B cell (primary cell): ENCODE measurements at regions not wholly inside any gene's neighbourhood (a gene's known extent, or its start where the extent isn't known, plus 50 kb on each side); places are given as distances from the start of the nearest gene placed in this dataset.
"Not testable (repeated sequence)": the region's sequence is repeated elsewhere in the genome, so short reads cannot be mapped to it uniquely, and the experiment has no call there.

Source experiments
- ATAC-seq: fragments of 200-7000 bp; cut with Tn5 transposase; one replicate; pipeline ENCODE4 v1.10.0; 2021; ENCODE audit warnings: low read depth, mild to moderate bottlenecking, moderate number of reproducible peaks, moderate library complexity
- CTCF ChIA-PET: fragments of 350-600 bp; sonication (Branson Sonifier 250); formaldehyde crosslinking; loops from one replicate; lab custom pipeline; 2021; ENCODE audit warnings: antibody characterized with exemption, inconsistent platforms; lab: Charles Lee
- POLR2A ChIA-PET: fragments of 350-600 bp; sonication (Branson Sonifier 250); formaldehyde crosslinking; loops from one replicate; lab custom pipeline; 2021; ENCODE audit warnings: antibody characterized with exemption; lab: Charles Lee
- DNase-seq: peaks from one replicate; pipeline ENCODE4 v3.0.0; 2013
- H2AFZ ChIP-seq: 2 replicates; pipeline ENCODE4 v1.6.1; 2012; ENCODE audit warnings: mild to moderate bottlenecking, low read depth, low read length; ENCODE audit not compliant: insufficient read depth, poor library complexity, severe bottlenecking
- H3K27ac ChIP-seq, 2 donors: 1 replicate in 1 of 2; 2 replicates in 1 of 2; pipeline ENCODE4 v1.5.1; 2012 to 2013; ENCODE audit warnings: low read length in 2 of 2, mild to moderate bottlenecking in 2 of 2, moderate library complexity in 1 of 2
- H3K27me3 ChIP-seq, 4 experiments: fragments of 200-600 bp in 1 of 4; sonication (generic) in 1 of 4; replicated peaks in 1 of 4; 1 replicate in 2 of 4; 2 replicates in 2 of 4; pipeline versions ENCODE4 v1.6.1 to v1.7.0; 2013 to 2016; ENCODE audit warnings: low read length in 3 of 4, mild to moderate bottlenecking in 2 of 4, mixed read lengths in 1 of 4, moderate library complexity in 1 of 4; ENCODE audit not compliant: insufficient read depth in 4 of 4, control insufficient read depth in 3 of 4; ENCODE audit errors: control extremely low read depth in 1 of 4
- H3K36me3 ChIP-seq, 2 experiments: replicated peaks in 1 of 2; 1 replicate in 1 of 2; 2 replicates in 1 of 2; pipeline versions ENCODE4 v1.6.1 to v1.7.1; 2013; ENCODE audit warnings: low read length in 1 of 2; ENCODE audit not compliant: insufficient read depth in 2 of 2, control insufficient read depth in 1 of 2; ENCODE audit errors: control extremely low read depth in 1 of 2, extremely low read depth in 1 of 2
- H3K4me1 ChIP-seq, 2 donors: fragments of 200-600 bp in 1 of 2; sonication (generic) in 1 of 2; 1 replicate in 1 of 2; 2 replicates in 1 of 2; pipeline versions ENCODE4 v1.5.1 to v1.6.1; 2013 to 2017; ENCODE audit warnings: low read length in 2 of 2; ENCODE audit not compliant: control insufficient read depth in 2 of 2, insufficient read depth in 2 of 2
- H3K4me2 ChIP-seq: replicated peaks from 2 replicates; pipeline ENCODE3; 2012; ENCODE audit warnings: mild to moderate bottlenecking, low read depth, low read length; ENCODE audit not compliant: poor library complexity, severe bottlenecking
- H3K4me3 ChIP-seq, 5 experiments: fragments of 200-600 bp in 1 of 5; sonication (generic) in 1 of 5; 1 replicate in 3 of 5; 2 replicates in 2 of 5; pipeline versions ENCODE4 v1.5.1 to v1.7.0; 2011 to 2016; ENCODE audit warnings: low read length in 4 of 5, mild to moderate bottlenecking in 4 of 5, low read depth in 2 of 5, control low read depth in 1 of 5, moderate library complexity in 1 of 5; ENCODE audit not compliant: insufficient read depth in 1 of 5; ENCODE audit errors: control extremely low read depth in 1 of 5, extremely low read depth in 1 of 5
- H3K79me2 ChIP-seq: fragments of 200-600 bp; sonication (generic); one replicate; pipeline ENCODE4 v1.6.0; 2016; ENCODE audit warnings: low read length; ENCODE audit not compliant: control insufficient read depth, insufficient read depth
- H3K9ac ChIP-seq: fragments of 200-600 bp; sonication (generic); 2 replicates; pipeline ENCODE4 v1.6.1; 2017; ENCODE audit warnings: mild to moderate bottlenecking, low read length, moderate library complexity
- H3K9me3 ChIP-seq, 3 donors: one replicate each; pipeline versions ENCODE4 v1.6.1 to v1.7.1; 2013; ENCODE audit warnings: low read length in 2 of 3; ENCODE audit not compliant: control insufficient read depth in 2 of 3, insufficient read depth in 1 of 3; ENCODE audit errors: control extremely low read depth in 1 of 3
- H4K20me1 ChIP-seq: 2 replicates; pipeline ENCODE4 v1.6.0; 2012; ENCODE audit warnings: mild to moderate bottlenecking, low read length; ENCODE audit not compliant: insufficient read depth, control insufficient read depth, poor library complexity, severe bottlenecking
- H3K27ac Mint-ChIP-seq: one replicate; pipeline ENCODE4 v1.8.0; 2021; ENCODE audit warnings: mixed read lengths
- H3K27me3 Mint-ChIP-seq: one replicate; pipeline ENCODE4 v1.8.0; 2021; ENCODE audit warnings: mixed read lengths
- H3K4me1 Mint-ChIP-seq: one replicate; pipeline ENCODE4 v1.8.0; 2021; ENCODE audit warnings: mixed read lengths
- H3K4me3 Mint-ChIP-seq: one replicate; pipeline ENCODE4 v1.8.0; 2021; ENCODE audit warnings: mixed read lengths
- H3K9me3 Mint-ChIP-seq: one replicate; pipeline ENCODE4 v1.8.0; 2022; ENCODE audit warnings: mixed read lengths; ENCODE audit not compliant: insufficient read depth
- CTCF ChIP-seq: fragments of 200-600 bp; IDR thresholded peaks from one replicate; pipeline ENCODE4 v1.8.0; 2022; ENCODE audit warnings: antibody characterized with exemption, mild to moderate bottlenecking
- EZH2 ChIP-seq: IDR thresholded peaks from 2 replicates; pipeline ENCODE4 v1.6.1; 2012; ENCODE audit warnings: borderline replicate concordance, low read depth, mild to moderate bottlenecking, moderate library complexity, low read length; ENCODE audit not compliant: insufficient read depth, poor library complexity, severe bottlenecking
- WGBS: methylation state at CpG from one replicate; pipeline ENCODE4 v1.1.5; 2013; ENCODE audit warnings: missing lambda C conversion rate; ENCODE audit not compliant: insufficient coverage; 5-methylcytosine and 5-hydroxymethylcytosine counted together
- intact Hi-C: fragments of 100-400 bp; cut with micrococcal nuclease; formaldehyde crosslinking; loops from one replicate; pipeline ENCODE4 v1.10.0; 2022

GRCh38 chr4:134622199-134622598 is 420.6 kb upstream of the PABPC4L start:
- H3K27me3 Mint-ChIP-seq, result no peaks in the 10 kb centered on the region

GRCh38 chr4:134621715-134622114 is 420.1 kb upstream of the PABPC4L start:
- DNase-seq, H3K27me3 ChIP-seq, H3K4me3 ChIP-seq, POLR2A ChIA-PET, intact Hi-C loops, H3K4me1 Mint-ChIP-seq, H3K36me3 ChIP-seq, H3K9me3 ChIP-seq, H3K27ac ChIP-seq, H3K79me2 ChIP-seq, H3K4me3 Mint-ChIP-seq, H2AFZ ChIP-seq, CTCF ChIA-PET, H3K27me3 Mint-ChIP-seq, H3K4me2 ChIP-seq, ATAC-seq, H3K9me3 Mint-ChIP-seq, H4K20me1 ChIP-seq, H3K9ac ChIP-seq, H3K27ac Mint-ChIP-seq, H3K4me1 ChIP-seq: not testable (repeated sequence)
- 100% methylated on average over 1 of the region's 5 CpGs for WGBS

More at GRCh38 chr4:134622199-134622598, 420.6 kb upstream of the PABPC4L start:
- Histone ChIP-seq H3K9ac (no peak overlapping the region), H3K9me3 (no peaks in the 10 kb centered on the region), H3K79me2 (no peaks in the 10 kb centered on the region), H3K4me1 (no peaks in the 10 kb centered on the region), H3K4me3 (no peak overlapping the region), H4K20me1 (no peaks in the 10 kb centered on the region), H3K36me3 (no peaks in the 10 kb centered on the region), H3K27ac (no peak overlapping the region), H3K4me2 (no peak overlapping the region), H2AFZ (no peak overlapping the region), H3K27me3 (no peaks in the 10 kb centered on the region)
- ChIA-PET POLR2A (no interaction called here), CTCF (no interaction called here)
- Mint-ChIP-seq H3K4me1 (no peaks in the 10 kb centered on the region), H3K27ac (no peak overlapping the region), H3K4me3 (no peak overlapping the region), H3K9me3 (no peaks in the 10 kb centered on the region)
- intact Hi-C loops, result no loop called here
- TF ChIP-seq CTCF (no peak), EZH2 (no peak)
- WGBS, result 100% methylated on average over 1 of the region's 2 CpGs
- ATAC-seq, result no peak
- DNase-seq, result no peak
